ENCODE measurements at regions not wholly inside any gene's neighbourhood (a gene's known extent, or its start where the extent isn't known, plus 50 kb on each side); places are given as distances from the start of the nearest gene placed in this dataset.
A peak's percentile ranks its signal among the peaks of the same experiment; 100 is the strongest.

DNA sequence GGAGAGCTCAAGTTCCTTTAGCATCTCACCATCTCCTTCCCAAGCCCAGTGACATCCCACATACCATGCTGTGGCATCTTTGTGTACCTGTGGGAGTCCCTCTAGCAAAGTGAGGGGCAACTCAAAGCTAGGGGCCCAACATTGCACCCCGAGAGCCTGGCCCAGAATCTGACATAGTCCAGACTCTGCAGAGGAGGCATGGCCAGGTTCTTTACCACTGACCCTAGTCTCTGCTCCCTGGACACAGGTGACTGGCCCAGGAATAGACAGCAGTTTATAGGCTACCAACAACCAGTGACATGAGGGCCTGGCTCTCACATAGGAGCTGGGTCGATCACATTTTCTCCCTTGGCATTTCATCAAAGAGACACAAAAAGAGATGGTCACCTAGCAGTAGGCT is 444.0 kb upstream of the ZMIZ1 start:
- DNase-seq (ENCODE audit: low read depth in 2 of 3, low spot score in 1 of 3) = no peak

DNA sequence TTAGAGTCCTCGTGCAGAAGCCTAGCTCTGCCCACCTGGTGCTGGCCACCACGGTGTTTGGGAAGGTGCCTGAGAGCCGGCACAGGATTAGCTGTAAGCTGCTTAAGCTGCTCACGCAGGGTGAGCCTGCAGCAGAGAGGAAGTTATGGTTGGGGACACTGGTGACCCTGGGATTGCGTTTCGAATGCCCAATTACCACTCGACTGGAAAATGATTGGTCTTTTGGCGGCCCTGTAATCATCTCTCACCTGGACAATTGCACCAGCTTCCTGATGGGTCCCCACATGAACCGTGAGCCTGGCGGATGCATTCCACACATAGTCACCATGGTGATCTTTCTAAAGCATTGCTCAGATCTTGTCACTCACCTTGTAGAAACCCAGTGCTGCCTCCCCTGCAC is 442.3 kb upstream of the ZMIZ1 start:
- DNase-seq (ENCODE audit: low read depth in 2 of 3, low spot score in 1 of 3) = no peak

DNA sequence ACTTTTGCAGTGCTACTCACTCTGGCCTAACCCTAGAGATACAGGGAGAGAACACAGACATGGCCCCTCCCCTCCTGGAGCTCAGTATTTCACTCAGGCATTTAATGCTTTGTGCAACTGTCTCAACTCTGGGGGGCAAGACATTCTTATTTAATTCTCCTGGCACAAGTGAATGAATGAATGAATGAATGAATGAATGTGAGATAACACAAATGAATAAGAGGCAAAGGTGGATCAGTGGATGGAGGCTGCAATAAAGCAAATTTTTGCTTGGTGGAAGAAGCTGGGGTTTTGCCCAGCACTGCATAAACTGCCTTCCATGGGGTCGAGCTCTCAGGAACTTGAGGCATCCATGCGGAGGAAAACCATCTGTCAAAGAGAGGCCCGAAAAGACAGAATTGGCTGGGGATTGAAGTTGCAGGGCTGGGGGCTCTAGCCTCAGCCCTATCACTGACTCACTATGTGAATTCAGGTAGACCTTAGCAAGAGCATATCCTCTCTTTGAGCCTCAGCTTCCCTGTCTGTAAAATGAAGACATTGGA is 441.4 kb upstream of the ZMIZ1 start:
- DNase-seq (ENCODE audit: low read depth in 2 of 3, low spot score in 1 of 3) = no peak

DNA sequence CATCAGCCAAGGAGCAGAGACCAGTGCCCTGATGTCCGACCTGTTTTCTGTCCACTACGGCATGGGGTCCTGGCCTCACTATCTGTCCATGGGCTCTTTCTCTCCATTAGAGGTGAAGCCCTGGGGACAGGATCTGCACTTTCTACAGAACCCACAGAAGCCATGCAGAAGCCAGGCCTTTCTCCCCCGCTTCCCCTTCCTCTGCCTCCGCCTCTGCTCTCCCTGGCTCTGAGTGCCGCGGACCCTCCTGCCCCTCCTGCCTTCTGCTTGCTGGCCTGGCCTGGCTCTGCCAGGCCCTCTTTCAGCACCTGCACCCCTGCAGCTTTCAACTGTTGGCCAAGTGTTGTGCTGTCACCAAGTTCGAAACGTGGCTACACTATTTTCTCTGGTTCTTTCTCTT is 439.8 kb upstream of the ZMIZ1 start:
- DNase-seq (ENCODE audit: low read depth in 2 of 3, low spot score in 1 of 3) = no peak

DNA sequence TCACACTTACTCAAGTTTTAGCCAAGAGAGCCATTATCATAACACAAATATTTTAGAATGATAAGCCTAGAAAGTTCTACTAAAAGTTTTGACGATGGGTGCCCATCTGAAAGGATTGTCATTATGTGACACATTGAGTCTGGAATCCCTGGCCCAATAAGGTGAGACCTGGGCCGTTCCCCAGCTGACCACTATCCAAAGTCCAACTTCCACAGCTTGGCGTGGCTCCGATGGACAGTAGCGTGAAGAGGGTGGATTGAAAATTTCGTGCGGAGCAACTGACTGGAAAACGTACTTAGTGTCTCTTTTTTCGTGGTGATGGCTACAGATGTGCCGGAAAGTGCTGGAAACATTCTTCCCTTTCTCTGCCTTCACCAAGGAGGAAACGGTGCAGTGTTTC is 439.0 kb upstream of the ZMIZ1 start:
- no peak for DNase-seq (ENCODE audit: low read depth in 2 of 3, low spot score in 1 of 3)

DNA sequence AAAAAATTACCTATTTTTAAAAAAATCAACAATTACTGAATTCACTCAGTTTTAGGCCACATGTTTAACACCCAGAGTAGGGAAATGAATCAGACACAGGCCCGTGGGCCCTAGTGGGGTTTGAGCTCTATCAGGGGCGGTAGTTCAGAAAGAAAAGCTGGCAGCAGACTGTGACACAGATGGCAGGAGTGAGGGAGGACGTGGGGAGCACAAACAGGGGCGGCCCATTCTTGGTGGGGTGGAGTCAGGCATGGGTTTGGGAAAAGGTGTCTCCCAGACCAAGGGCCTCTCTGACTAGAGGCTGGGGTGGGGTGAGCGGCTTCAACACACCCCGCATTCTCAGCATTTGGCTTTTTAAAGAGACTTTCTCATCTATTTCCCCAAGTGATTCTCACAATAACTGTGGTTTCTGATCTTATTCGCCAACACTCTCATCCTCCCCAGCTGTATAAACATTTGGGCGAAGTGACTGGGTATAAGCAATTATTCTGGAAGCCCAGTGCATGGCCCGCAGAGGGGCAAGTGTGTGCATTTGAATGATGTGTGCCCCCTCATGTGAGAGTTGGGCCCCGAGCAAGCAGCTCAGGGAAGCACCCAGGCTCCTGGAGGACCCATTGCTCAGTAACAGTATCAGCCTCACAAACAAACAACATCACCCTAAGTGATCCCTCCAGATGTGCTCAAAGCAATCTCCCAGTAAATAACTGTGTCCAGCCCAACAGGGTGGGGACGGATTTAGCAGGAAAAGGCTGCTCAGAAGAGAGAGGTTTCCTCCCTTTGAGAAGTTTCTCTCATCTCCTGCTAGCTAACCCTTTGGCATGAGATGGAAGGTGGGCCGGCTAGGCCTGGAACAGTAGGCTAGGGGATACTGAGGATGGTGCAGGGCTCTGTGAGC is 437.6 kb upstream of the ZMIZ1 start:
- DNase-seq (ENCODE audit: low read depth in 2 of 3, low spot score in 1 of 3) = peak in 2 of 3 donors; percentile 4

DNA sequence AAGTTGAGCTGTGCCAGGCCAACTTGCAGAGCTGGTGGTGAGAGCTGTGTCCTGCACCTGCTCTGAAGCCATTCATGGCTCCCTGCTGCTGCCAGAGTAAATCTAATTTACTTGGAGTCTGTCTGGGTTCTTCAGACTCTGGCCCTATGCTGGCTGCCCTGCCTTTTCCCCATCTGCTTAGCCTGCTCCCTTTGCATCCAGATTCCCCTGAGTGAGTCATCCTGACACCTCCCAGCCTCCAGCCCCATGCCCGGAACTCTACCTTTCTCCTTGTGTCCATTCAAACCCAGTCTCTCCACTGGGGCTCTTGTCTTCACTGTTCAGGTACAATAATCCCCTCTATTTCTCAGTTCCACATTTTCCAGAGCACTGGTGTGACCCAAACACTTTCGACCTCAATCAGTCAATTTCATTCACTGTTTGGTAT is 434.4 kb upstream of the ZMIZ1 start:
- DNase-seq (ENCODE audit: low read depth in 2 of 3, low spot score in 1 of 3) = no peak

DNA sequence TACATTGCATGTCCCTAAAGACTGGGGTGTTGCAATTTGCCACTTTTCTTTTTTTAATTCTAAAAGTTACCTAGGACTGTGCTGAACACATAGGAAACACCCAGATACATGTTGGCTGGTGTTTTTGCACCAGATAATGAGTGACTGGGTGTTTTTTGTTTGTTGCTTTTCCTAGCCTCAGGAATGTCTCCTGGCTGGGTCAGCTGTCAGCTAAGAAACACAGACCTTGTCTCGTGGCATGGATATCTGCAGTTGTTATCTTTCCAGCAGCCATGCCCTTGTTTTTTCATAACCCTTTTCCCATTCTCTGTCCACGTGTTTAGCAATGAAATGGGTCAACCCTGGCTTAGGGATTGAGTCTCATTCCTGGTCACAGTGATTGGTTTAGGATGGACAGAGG is 433.9 kb upstream of the ZMIZ1 start:
- no peak for DNase-seq (ENCODE audit: low read depth in 2 of 3, low spot score in 1 of 3)

DNA sequence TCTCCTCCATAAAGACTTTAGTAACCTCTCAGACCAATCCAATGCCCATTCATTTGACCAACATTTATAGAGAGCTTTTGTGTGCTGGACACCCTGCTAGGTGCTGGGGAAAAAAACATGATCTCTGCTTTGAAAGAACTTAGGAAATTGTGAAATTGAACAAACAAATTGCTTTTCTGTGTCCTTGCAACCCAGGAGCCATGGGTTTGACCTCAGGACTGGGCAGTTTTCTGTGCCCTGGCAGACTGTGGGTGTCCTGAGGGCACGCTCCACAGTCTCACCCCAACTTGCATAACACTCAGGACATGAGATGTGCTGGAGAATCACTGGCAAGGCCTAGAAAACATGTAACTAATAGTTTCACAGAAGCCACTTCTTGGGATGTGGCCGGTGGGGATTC is 429.1 kb upstream of the ZMIZ1 start:
- DNase-seq (ENCODE audit: low read depth in 2 of 3, low spot score in 1 of 3) = no peak

DNA sequence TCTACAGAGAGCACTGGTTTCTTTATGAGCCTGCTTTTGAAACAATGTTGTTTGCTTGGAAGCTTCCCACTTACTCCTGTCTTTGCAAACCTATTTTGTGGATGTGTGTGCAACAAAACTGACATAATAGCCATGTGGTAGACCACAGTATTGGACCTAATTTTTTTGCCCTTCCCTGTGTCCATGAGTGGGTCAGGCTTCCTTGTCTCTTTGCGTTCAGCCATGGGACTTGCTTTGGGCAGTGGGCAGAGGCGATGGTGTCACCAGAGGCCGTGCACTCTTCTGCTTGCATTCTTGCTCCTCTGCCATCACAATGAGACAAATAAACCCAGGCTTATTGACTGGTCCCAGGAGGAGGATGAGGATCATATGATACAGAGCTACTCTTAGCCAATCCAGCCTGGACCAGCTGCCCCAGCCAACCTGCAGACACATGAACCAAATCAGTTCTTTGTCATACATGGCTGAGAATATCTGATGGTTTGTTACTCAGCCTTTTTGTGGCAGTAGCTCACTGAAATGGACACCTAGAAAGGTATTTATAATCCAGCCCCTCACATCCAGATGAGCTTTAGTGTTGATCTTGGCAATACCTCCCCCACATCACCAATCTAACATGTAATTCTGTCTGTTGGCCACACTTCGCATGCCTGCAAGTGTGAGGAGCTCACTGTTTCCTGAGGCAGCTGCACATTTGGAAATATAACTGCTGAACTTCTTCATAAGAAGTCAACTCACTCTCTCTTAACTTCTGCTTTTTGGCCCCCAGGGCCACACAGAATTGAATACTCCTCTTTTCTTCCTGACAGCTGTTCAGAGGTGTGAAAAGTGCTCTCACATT is 427.8 kb upstream of the ZMIZ1 start:
- no peak for DNase-seq (ENCODE audit: low read depth in 2 of 3, low spot score in 1 of 3)

DNA sequence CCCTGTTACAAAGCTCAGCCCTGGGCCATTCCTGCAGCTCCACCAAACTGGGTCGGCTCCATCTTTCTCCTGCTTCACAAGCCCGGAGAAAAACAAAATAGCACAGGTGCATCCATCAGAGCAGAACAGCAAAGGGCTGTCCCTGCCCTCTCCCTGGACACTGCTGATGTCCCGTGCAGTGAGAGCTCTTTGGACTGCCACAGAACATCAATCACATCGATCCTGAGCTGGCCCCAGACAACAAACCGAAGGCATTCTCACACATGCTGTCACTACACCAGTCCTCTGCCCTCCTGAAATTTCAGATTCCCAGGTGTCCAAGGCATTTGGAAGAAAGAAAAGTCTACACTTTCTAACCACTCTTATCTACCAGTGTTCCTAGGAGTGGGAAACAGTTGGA is 427.1 kb upstream of the ZMIZ1 start:
- no peak for DNase-seq (ENCODE audit: low read depth in 2 of 3, low spot score in 1 of 3)

DNA sequence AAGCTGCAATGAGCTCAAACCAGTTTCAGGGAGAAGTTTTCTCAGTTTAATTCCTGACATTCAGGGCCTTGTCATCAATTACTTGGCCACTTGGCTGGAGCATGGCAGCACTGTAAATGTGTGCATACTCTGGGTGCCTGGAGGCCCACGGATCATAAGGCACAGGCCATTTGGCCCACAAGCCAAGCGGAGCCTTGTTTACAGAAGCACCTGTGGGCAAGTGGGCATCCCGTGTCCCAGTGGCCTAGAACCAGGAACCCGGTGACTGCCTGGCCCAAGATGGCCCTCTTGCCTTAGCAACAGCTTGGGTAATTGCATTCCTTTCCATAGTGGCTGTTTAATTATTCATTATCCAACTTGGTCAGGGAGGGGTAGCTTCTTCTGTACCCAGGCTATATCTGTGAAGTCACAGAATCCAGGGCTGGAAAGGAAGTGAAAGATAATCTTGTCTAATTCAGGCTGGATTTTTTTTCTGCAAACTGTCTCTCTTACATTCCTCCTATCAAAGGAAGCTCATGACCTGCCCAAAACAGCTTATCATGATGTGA is 426.4 kb upstream of the ZMIZ1 start:
- DNase-seq (ENCODE audit: low read depth in 2 of 3, low spot score in 1 of 3) = no peak

DNA sequence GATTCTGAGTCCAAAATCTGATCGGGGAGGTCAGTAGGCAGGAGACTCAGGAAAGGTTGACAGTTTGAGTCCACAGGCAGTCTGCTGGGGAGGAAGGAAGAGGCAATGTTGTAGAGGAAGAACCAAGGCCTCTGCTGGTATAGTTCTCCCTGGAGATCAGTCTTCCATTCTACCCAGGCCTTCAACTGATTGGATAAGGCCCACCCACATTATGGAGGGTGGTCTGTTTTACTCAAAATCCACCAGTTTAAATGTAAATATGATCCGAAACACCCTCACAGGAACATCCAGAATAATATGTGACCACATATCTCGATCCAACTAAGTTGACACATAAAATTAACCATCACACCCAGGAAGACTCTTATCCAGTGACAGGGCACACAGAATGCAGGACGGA is 425.3 kb upstream of the ZMIZ1 start:
- DNase-seq (ENCODE audit: low read depth in 2 of 3, low spot score in 1 of 3) = no peak

DNA sequence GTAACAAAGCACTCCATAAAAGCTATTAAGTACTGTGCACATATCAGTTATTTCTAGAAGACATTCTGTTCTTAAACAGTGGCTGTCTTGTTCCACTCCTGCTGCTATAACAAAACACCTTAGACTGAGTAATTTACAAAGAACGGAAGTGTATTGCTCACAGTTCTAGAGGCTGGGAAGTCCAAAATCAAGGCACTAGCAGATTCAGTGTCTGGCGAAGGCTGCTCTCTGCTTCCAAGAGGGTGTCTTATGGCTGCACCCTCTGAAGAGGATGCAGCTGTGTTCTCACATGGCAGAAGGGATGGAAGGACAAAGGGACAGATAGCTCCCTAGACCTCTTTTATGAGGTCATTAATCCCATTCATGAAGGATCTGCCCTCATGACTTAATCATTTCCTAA is 424.2 kb upstream of the ZMIZ1 start:
- DNase-seq (ENCODE audit: low read depth in 2 of 3, low spot score in 1 of 3) = no peak

DNA sequence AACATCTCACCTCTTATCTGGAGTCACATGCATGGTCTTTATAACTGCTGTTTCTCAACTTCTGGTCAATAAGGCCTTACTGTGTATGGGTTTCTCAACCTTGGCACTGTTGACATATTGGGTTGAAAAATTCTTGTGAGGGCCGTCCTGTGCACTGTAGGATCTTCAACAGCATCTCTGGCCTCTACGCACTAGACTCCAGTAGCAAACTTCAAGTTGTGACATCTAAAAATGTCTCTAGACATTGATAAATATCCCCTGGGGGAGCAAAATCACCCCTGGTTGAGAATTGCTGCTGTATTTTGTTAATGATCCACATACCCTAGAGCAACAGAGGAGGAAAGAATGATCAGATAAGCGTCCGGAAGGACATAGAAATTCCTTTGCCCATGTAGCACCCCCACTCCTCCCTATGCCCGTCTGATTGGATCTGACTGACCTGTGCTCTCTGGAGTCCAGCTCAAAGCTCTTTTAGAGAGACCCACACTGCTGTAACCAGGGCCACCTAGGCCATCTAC is 423.5 kb upstream of the ZMIZ1 start:
- no peak for DNase-seq (ENCODE audit: low read depth in 2 of 3, low spot score in 1 of 3)

DNA sequence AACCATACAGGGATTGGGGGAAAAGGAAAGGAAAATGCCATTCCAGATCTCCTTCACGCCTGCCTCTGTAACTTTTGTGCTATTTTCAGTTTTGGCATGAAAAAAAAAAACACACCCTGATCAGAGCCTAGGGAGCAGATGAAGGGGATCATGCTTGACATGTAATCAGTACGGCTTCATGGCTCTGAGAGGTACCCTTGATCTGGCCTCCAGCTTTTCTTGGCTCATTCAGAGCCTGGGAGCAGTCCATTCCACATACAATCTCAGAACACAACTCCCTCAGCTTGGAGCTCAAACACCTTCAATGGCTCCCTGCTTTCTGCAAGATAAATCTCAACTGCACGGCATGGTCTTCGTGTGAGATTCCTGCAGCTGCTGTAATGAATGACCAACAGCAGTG is 422.8 kb upstream of the ZMIZ1 start:
- no peak for DNase-seq (ENCODE audit: low read depth in 2 of 3, low spot score in 1 of 3)

DNA sequence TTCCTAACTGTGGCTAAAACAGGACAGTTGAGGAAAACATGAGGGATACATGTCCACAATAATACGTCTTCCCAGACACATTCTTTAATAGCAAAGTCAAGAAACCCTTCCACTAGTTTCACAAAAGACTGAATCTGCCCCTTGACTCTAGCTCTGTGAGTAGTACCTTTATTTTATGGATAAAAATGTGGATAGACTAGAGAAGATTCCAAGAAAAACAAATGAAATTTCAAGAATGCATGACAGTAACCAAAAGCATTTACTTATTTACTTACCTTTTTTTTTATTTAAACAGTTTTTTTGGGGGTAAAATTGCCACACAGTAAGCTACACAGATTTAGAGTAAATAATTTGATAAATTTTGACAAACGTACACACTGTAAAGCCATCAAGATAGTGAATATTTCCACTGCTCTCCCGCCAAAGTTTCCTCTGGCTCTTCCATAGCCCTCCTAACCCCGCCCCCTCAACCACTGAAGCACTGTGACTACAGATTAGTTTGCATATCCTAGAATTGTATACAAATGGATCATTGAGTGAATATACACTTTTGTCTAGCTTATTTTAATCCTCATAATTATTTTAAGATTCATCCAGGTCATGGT is 420.4 kb upstream of the ZMIZ1 start:
- DNase-seq (ENCODE audit: low read depth in 2 of 3, low spot score in 1 of 3) = no peak

DNA sequence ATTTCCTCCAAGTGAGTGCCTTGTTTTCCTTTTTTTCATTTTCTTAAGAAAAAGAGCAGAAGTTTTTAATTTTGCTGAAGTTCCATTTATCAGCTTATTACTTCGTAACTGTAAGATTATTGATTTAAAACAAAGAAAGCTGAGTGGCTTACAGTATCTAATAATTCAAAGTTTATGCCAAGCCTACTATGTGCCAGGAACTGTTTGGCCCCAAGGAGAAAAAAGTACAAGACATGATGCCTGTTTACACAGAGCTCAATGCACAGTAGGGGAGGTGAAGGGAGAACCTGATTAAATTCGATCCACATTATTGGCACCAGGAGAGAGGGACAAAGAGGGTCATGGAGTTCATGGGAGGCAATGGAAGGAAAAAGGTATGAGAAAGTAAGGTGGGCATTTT is 419.3 kb upstream of the ZMIZ1 start:
- no peak for DNase-seq (ENCODE audit: low read depth in 2 of 3, low spot score in 1 of 3)

DNA sequence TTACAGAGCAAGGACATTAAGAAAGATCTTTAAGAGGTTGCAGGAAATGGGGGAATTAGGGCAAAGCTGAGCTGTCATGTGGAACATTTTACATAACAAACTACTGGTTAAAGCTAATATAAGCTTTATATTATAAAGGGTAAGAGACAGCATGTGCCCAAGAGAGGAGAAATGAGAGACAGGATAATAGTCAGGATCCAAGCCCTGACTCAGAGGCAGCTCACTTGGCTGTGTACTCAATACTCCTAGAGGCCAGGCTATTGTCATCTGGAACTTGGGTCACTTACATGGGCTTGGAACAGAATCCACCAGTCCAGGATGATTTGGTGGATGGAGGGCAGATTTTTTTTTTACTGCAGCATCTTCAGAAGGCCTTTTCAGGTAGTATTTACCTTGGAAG is 418.6 kb upstream of the ZMIZ1 start:
- no peak for DNase-seq (ENCODE audit: low read depth in 2 of 3, low spot score in 1 of 3)

DNA sequence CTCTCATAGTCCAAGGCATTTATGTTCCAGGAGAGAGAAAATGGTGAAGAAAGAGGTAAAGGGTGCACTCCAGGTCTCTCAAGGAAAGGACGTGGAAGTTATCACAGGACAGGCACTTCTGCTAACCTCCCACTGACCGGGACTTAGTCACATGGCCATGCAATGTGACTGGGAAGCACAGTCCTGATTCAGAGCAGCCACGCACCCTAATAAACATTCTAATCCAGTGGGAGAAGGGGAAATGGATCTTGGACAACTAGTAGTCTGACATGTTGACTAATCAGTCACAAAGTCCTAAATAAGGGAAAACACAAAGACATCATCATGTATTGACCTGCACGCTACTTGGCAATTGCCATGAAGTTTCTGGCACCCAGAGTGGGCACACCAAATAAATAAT is 417.5 kb upstream of the ZMIZ1 start:
- DNase-seq (ENCODE audit: low read depth in 2 of 3, low spot score in 1 of 3) = no peak

DNA sequence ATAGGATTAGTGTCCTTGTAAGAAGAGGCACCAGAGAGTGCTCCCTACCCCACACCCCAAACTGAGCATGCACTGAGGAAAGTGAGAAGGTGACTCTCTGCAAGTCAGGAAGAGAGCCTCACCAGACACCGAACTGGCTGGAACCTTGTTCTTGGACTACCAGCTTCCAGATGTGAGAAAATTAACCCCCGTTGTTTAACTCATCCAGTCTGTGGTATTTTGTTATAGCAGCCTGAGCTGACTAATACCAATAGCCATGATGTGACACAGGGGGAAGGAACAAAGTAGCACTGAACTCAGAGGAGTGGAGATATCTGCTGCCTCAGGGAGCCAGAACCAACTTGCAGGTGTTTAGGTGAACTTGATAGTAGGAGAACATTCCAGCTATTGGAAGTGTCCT is 415.2 kb upstream of the ZMIZ1 start:
- DNase-seq (ENCODE audit: low read depth in 2 of 3, low spot score in 1 of 3) = no peak

Measured in stimulated activated CD4-positive, alpha-beta T cell treated with anti-CD3 and anti-CD28 coated beads, Interleukin-12 subunit alpha, Interleukin-12 subunit beta, amount 100 ng/mL, for 48 hours (primary cell).